Left lung (tissue), 4 donors: ENCODE measurements at regions not wholly inside any gene's neighbourhood (a gene's known extent, or its start where the extent isn't known, plus 50 kb on each side); places are given as distances from the start of the nearest gene placed in this dataset.

ENCODE experiments used
- ATAC-seq: fragments of 200-7000 bp; cut with Tn5 transposase; one replicate; pipeline ENCODE4 v1.9.1; 2020; ENCODE audit warnings: moderate library complexity
- DNase-seq, 4 donors: peaks; one replicate each; pipeline ENCODE4 v3.0.0-alpha.2; 2013 to 2020
- H3K27ac ChIP-seq, 2 donors: fragments of 200-600 bp; sonication (generic) in 1 of 2; one replicate each; pipeline versions ENCODE4 v1.5.0 to v1.8.0; 2020 to 2021
- H3K27me3 ChIP-seq, 2 donors: fragments of 200-600 bp; sonication (generic) in 1 of 2; one replicate each; pipeline versions ENCODE4 v1.5.0 to v1.8.0; 2020 to 2021
- H3K36me3 ChIP-seq, 2 donors: fragments of 200-600 bp; sonication (generic) in 1 of 2; one replicate each; pipeline versions ENCODE4 v1.5.0 to v1.8.0; 2020 to 2021
- H3K4me1 ChIP-seq, 2 donors: fragments of 200-600 bp; one replicate each; pipeline ENCODE4 v1.8.0; 2021
- H3K4me3 ChIP-seq, 2 donors: fragments of 200-600 bp; sonication (generic) in 1 of 2; one replicate each; pipeline versions ENCODE4 v1.5.0 to v1.8.0; 2020 to 2021; ENCODE audit warnings: mild to moderate bottlenecking in 1 of 2
- H3K9me3 ChIP-seq, 2 donors: fragments of 200-600 bp; sonication (generic) in 1 of 2; one replicate each; pipeline versions ENCODE4 v1.5.0 to v1.8.0; 2020 to 2021
- CTCF ChIP-seq, 2 donors: fragments of 200-600 bp; sonication (generic) in 1 of 2; IDR thresholded peaks; one replicate each; pipeline versions ENCODE4 v1.5.0 to v1.8.0; 2021; ENCODE audit warnings: antibody characterized with exemption in 2 of 2
- intact Hi-C, 2 donors: fragments of 100-400 bp; cut with DNase I; formaldehyde crosslinking; loops; one replicate each; pipeline versions ENCODE4 v1.11.2 to v1.14.2; 2022
- donor health status: DM: no; HTN: yes; CAD: no.
- donor health status: DM: no; HTN: no; CAD: no.

- H3K27ac ChIP-seq, result peak overlapping the region in 1 of 2 donors; percentile 76
Measured at GRCh38 chr6:21666853-21667681, 73.5 kb downstream of the SOX4 start.

GRCh38 chr6:21668795-21669194 is 75.2 kb downstream of the SOX4 start:
- no peak for TF ChIP-seq CTCF (IDR thresholded peaks at IDR 0.05)
- H3K36me3 ChIP-seq, result no peaks in the 10 kb centered on the region
- intact Hi-C loops, result no loop called here
- H3K4me3 ChIP-seq, result no peak overlapping the region
- no peak for DNase-seq
- no peak for ATAC-seq
- H3K4me1 ChIP-seq, result peaks cover 4 to 38% of the 10 kb centered on the region in 2 donors
- H3K27ac ChIP-seq, result no peak overlapping the region
- H3K27me3 ChIP-seq, result peaks cover 16 to 56% of the 10 kb centered on the region in 2 donors
- H3K9me3 ChIP-seq, result no peaks in the 10 kb centered on the region

More at GRCh38 chr6:21666853-21667681, 73.5 kb downstream of the SOX4 start:
- Histone ChIP-seq H3K9me3 (no peaks in the 10 kb centered on the region), H3K4me3 (peak overlapping the region; percentile 38 to 42), H3K36me3 (no peaks in the 10 kb centered on the region), H3K4me1 (peaks cover 5 to 41% of the 10 kb centered on the region in 2 donors), H3K27me3 (peaks cover 19 to 73% of the 10 kb centered on the region in 2 donors)
- peak in 2 of 4 donors; percentile 44 to 46 for DNase-seq
- intact Hi-C loops, result no loop called here
- peak; percentile 6 for ATAC-seq
- no peak for TF ChIP-seq CTCF (IDR thresholded peaks at IDR 0.05)

- intact Hi-C loops, result no loop called here
- Histone ChIP-seq H3K27ac (no peak overlapping the region), H3K27me3 (no peaks in the 10 kb centered on the region), H3K36me3 (no peaks in the 10 kb centered on the region), H3K4me1 (no peaks in the 10 kb centered on the region), H3K9me3 (no peaks in the 10 kb centered on the region), H3K4me3 (no peak overlapping the region)
- DNase-seq (no peak), ATAC-seq (no peak)
- no peak for TF ChIP-seq CTCF (IDR thresholded peaks at IDR 0.05)
Measured at GRCh38 chr6:21676769-21677168, 83.2 kb downstream of the SOX4 start.

- H3K36me3 ChIP-seq, result no peaks in the 10 kb centered on the region
- H3K4me1 ChIP-seq, result no peaks in the 10 kb centered on the region
- H3K27me3 ChIP-seq, result no peaks in the 10 kb centered on the region
- DNase-seq, result no peak
- ATAC-seq, result peak; percentile 68
- H3K27ac ChIP-seq, result no peak overlapping the region
- no peaks in the 10 kb centered on the region for H3K9me3 ChIP-seq
- H3K4me3 ChIP-seq, result no peak overlapping the region
- no peak for TF ChIP-seq CTCF (IDR thresholded peaks at IDR 0.05)
- intact Hi-C loops, result no loop called here
Measured at GRCh38 chr6:21678990-21679389, 85.4 kb downstream of the SOX4 start.

GRCh38 chr6:21679761-21680265 is 86.3 kb downstream of the SOX4 start:
- intact Hi-C loops, result no loop called here
- no peak for TF ChIP-seq CTCF (IDR thresholded peaks at IDR 0.05)
- no peaks in the 10 kb centered on the region for H3K36me3 ChIP-seq
- H3K27ac ChIP-seq, result peak overlapping the region in 1 of 2 donors; percentile 5
- DNase-seq (peak in 1 of 4 donors; percentile 41), ATAC-seq (peak; percentile 84)
- no peaks in the 10 kb centered on the region for H3K27me3 ChIP-seq
- no peaks in the 10 kb centered on the region for H3K9me3 ChIP-seq
- H3K4me3 ChIP-seq, result no peak overlapping the region
- H3K4me1 ChIP-seq, result no peaks in the 10 kb centered on the region
